Panc1 (cell line): ENCODE measurements at regions not wholly inside any gene's neighbourhood (a gene's known extent, or its start where the extent isn't known, plus 50 kb on each side); places are given as distances from the start of the nearest gene placed in this dataset.

Experiments used
- ATAC-seq: fragments of 200-7000 bp; cut with Tn5 transposase; 2 replicates; pipeline ENCODE4 v1.9.1; 2020; ENCODE audit warnings: mild to moderate bottlenecking, moderate library complexity
- BruUV-seq: library from RNA; stranded (reverse); fragments of 400-500 nt; replicated peaks from 2 replicates; lab custom pipeline; 2021; lab: Mats Ljungman, UMichigan
- CTCF ChIA-PET: fragments of 300-600 bp; sonication (Branson Sonifier 250); formaldehyde crosslinking; loops from one replicate; lab custom pipeline; 2022; ENCODE audit warnings: antibody characterized with exemption; lab: Charles Lee
- POLR2A ChIA-PET: fragments of 300-600 bp; sonication (Branson Sonifier 250); formaldehyde crosslinking; loops from one replicate; lab custom pipeline; 2022; ENCODE audit warnings: antibody characterized with exemption; lab: Charles Lee
- DNase-seq: peaks from one replicate; pipeline ENCODE4 v3.0.0-alpha.2; 2010; ENCODE audit warnings: low read depth, low spot score
- H3K27ac ChIP-seq: 2 replicates; pipeline ENCODE4 v1.5.1; 2011; ENCODE audit warnings: mild to moderate bottlenecking, low read length, inconsistent platforms
- H3K27me3 ChIP-seq: fragments of 200-500 bp; sonication (Bioruptor generic); 2 replicates; pipeline ENCODE4 v1.6.0; 2014; ENCODE audit warnings: low read length, inconsistent platforms; ENCODE audit not compliant: control insufficient read depth, insufficient read depth
- H3K36me3 ChIP-seq: fragments of 200-500 bp; sonication (Bioruptor generic); 2 replicates; pipeline ENCODE4 v1.5.1; 2014; ENCODE audit warnings: inconsistent platforms, mild to moderate bottlenecking, low read length, moderate library complexity; ENCODE audit not compliant: control insufficient read depth, insufficient read depth
- H3K4me1 ChIP-seq: 2 replicates; pipeline ENCODE4 v1.5.1; 2011; ENCODE audit warnings: inconsistent platforms, mild to moderate bottlenecking, low read length, moderate library complexity; ENCODE audit not compliant: control insufficient read depth, insufficient read depth
- H3K4me3 ChIP-seq, 2 experiments: 2 replicates each; pipeline ENCODE4 v1.5.1; 2011 to 2012; ENCODE audit warnings: low read depth in 2 of 2, low read length in 2 of 2, mild to moderate bottlenecking in 2 of 2, inconsistent platforms in 1 of 2, moderate library complexity in 1 of 2
- H3K9me3 ChIP-seq: fragments of 200-500 bp; sonication (Bioruptor generic); 2 replicates; pipeline ENCODE4 v1.5.1; 2014; ENCODE audit warnings: low read depth, mild to moderate bottlenecking, inconsistent platforms, low read length, moderate library complexity; ENCODE audit not compliant: control insufficient read depth, insufficient read depth
- POLR2AphosphoS5 ChIP-seq: IDR thresholded peaks from 2 replicates; pipeline ENCODE4 v1.6.1; 2012; ENCODE audit warnings: mild to moderate bottlenecking, low read depth, low read length, moderate library complexity
- SIN3A ChIP-seq: IDR thresholded peaks from 2 replicates; pipeline ENCODE4 v1.6.1; 2012; ENCODE audit warnings: low read depth, mild to moderate bottlenecking, low read length, moderate library complexity, borderline replicate concordance; ENCODE audit not compliant: insufficient read depth
- TCF7L2 ChIP-seq: IDR thresholded peaks from 2 replicates; pipeline ENCODE4 v1.6.1; 2011; ENCODE audit warnings: mild to moderate bottlenecking, low read depth, low read length, inconsistent platforms
- in situ Hi-C: cut with HindIII; loops from 2 replicates; pipeline ENCODE4 v1.10.0; 2016; ENCODE audit warnings: low sequenced_read_pairs, low pct_unique_long_range_greater_than_20kb
- intact Hi-C: fragments of 100-400 bp; cut with micrococcal nuclease; formaldehyde crosslinking; loops from one replicate; pipeline ENCODE4 v1.10.0; 2022; ENCODE audit not compliant: unreplicated experiment
- TF ChIP-seq, protein P1 (sequence below), 2 experiments: IDR thresholded peaks; 2 replicates each; pipeline ENCODE4 v1.6.1; 2011 to 2012; ENCODE audit warnings: low read depth in 2 of 2, control low read depth in 1 of 2, low read length in 1 of 2, mild to moderate bottlenecking in 1 of 2, moderate library complexity in 1 of 2; ENCODE audit not compliant: insufficient read depth in 1 of 2
- TF ChIP-seq, protein P2 (sequence below): fragments of 450-650 bp; IDR thresholded peaks from 2 replicates; pipeline ENCODE4 v1.5.1; 2017; ENCODE audit warnings: mild to moderate bottlenecking

DNA sequence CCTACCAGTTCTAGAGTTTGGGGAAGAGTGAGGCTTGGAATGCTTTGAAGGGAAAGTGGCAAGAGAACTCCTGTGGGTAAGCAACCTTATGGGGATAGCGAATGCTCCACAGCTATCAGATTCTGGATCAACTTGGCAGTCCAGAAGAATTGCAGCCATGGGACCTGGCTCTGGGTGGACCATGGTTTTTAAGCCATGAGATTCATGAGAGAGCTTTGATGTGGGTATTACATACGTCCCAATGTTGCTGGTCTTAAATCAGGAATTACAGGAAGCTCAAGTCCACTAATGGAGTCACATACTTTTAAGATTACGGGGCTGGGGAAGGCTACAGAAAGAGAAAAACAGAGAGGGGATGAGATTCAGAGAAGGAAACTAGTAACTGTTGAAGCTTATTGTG, 142.5 kb upstream of the ELAC2 start:
- Histone ChIP-seq H3K9me3 (no peaks in the 10 kb centered on the region), H3K27me3 (no peaks in the 10 kb centered on the region), H3K4me1 (no peaks in the 10 kb centered on the region), H3K27ac (no peak overlapping the region), H3K36me3 (no peaks in the 10 kb centered on the region), H3K4me3 (no peak overlapping the region)
- no TSS peak for BruUV-seq
- TF ChIP-seq SIN3A = no peak
- TF ChIP-seq TCF7L2 = no peak
- TF ChIP-seq, protein P1, sequence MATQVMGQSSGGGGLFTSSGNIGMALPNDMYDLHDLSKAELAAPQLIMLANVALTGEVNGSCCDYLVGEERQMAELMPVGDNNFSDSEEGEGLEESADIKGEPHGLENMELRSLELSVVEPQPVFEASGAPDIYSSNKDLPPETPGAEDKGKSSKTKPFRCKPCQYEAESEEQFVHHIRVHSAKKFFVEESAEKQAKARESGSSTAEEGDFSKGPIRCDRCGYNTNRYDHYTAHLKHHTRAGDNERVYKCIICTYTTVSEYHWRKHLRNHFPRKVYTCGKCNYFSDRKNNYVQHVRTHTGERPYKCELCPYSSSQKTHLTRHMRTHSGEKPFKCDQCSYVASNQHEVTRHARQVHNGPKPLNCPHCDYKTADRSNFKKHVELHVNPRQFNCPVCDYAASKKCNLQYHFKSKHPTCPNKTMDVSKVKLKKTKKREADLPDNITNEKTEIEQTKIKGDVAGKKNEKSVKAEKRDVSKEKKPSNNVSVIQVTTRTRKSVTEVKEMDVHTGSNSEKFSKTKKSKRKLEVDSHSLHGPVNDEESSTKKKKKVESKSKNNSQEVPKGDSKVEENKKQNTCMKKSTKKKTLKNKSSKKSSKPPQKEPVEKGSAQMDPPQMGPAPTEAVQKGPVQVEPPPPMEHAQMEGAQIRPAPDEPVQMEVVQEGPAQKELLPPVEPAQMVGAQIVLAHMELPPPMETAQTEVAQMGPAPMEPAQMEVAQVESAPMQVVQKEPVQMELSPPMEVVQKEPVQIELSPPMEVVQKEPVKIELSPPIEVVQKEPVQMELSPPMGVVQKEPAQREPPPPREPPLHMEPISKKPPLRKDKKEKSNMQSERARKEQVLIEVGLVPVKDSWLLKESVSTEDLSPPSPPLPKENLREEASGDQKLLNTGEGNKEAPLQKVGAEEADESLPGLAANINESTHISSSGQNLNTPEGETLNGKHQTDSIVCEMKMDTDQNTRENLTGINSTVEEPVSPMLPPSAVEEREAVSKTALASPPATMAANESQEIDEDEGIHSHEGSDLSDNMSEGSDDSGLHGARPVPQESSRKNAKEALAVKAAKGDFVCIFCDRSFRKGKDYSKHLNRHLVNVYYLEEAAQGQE (IDR thresholded peaks at IDR 0.05; ENCODE audit: insufficient read depth in 1 of 2, low read depth in 2 of 2, low read length in 1 of 2) = no peak
- TF ChIP-seq, protein P2, sequence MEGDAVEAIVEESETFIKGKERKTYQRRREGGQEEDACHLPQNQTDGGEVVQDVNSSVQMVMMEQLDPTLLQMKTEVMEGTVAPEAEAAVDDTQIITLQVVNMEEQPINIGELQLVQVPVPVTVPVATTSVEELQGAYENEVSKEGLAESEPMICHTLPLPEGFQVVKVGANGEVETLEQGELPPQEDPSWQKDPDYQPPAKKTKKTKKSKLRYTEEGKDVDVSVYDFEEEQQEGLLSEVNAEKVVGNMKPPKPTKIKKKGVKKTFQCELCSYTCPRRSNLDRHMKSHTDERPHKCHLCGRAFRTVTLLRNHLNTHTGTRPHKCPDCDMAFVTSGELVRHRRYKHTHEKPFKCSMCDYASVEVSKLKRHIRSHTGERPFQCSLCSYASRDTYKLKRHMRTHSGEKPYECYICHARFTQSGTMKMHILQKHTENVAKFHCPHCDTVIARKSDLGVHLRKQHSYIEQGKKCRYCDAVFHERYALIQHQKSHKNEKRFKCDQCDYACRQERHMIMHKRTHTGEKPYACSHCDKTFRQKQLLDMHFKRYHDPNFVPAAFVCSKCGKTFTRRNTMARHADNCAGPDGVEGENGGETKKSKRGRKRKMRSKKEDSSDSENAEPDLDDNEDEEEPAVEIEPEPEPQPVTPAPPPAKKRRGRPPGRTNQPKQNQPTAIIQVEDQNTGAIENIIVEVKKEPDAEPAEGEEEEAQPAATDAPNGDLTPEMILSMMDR = no peak
- TF ChIP-seq POLR2AphosphoS5 = no peak
- DNase-seq = no peak
- ChIA-PET CTCF (no interaction called here), POLR2A (no interaction called here)
- intact Hi-C loops (no loop called here), in situ Hi-C loops (no loop called here)
- no peak for ATAC-seq

DNA sequence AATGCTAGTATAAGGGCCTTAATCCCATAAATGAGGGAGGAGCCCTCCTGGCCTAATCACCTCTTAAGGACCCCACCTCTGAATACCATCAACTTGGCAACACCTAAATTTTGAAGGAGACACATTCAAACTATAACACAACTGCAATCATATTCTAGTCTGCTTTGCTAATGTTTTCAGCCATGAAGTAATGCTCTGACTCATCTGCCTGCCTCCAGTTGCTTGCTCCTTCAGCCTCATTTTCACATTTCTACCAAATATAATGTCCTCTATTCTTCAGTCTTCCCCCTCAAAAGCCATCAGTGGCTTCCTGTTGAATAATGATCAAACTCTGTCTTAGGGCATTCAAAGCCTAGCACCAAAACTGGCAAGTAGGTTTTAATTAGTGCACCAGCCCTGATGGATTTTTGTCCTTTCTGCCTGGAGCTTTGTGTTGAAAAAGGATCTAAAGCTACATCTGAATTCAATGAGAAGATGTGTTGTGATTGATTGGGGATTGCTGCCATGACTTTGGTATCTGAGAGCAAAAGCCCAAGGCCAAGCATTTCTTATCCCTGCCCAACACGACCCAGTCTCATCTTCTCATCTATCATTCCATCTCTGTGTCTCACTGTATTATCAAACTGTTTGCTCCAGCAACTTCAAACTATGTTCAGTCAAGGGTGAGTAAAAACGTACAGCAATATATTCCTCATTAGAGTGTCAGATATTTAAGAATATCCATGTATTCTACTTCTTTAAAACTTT, 140.8 kb upstream of the ELAC2 start:
- intact Hi-C loops (no loop called here), in situ Hi-C loops (no loop called here)
- no peak for TF ChIP-seq POLR2AphosphoS5
- TF ChIP-seq, protein P1 (IDR thresholded peaks at IDR 0.05; ENCODE audit: insufficient read depth in 1 of 2, low read depth in 2 of 2, low read length in 1 of 2) = no peak
- no peak for TF ChIP-seq SIN3A
- TF ChIP-seq, protein P2 = no peak
- TF ChIP-seq TCF7L2 = no peak
- DNase-seq = no peak
- H3K4me1 ChIP-seq = no peaks in the 10 kb centered on the region
- H3K27ac ChIP-seq = no peak overlapping the region
- no peaks in the 10 kb centered on the region for H3K27me3 ChIP-seq
- ChIA-PET CTCF (no interaction called here), POLR2A (no interaction called here)
- no peaks in the 10 kb centered on the region for H3K36me3 ChIP-seq
- H3K4me3 ChIP-seq = no peak overlapping the region
- no peak for ATAC-seq
- H3K9me3 ChIP-seq = no peaks in the 10 kb centered on the region
- BruUV-seq = no TSS peak
